Anterior cingulate cortex (tissue), 58 donors: ENCODE measurements at regions not wholly inside any gene's neighbourhood (a gene's known extent, or its start where the extent isn't known, plus 50 kb on each side); places are given as distances from the start of the nearest gene placed in this dataset.
A peak's percentile ranks its signal among the peaks of the same experiment; 100 is the strongest.

Experiments
- DNase-seq, 58 donors: peaks; one replicate each; lab custom pipeline; 2025; lab: John Stamatoyannopoulos, UW

- no peak for DNase-seq
Measured at GRCh38 chr2:150872756-150873395, 385.4 kb upstream of the RND3 start.

DNA sequence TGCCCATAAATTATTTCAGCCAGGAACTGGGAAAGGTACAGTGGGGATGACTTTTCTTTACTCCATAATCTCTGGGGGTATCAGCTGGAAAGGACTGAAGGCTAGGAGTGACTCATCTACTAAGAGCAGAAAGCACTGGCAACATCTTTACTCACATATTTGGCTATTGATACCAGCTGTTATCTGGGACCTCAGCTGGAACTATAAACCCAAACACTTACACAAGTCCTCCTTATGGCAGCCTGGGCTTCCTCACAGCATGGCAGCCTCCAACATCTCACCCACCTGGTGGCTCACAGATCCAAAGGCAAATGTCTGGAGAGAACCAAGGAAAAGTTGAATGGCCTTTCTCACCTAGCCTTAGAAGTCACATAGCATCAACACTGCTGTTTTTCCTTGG, 379.0 kb upstream of the RND3 start:
- DNase-seq = no peak

DNA sequence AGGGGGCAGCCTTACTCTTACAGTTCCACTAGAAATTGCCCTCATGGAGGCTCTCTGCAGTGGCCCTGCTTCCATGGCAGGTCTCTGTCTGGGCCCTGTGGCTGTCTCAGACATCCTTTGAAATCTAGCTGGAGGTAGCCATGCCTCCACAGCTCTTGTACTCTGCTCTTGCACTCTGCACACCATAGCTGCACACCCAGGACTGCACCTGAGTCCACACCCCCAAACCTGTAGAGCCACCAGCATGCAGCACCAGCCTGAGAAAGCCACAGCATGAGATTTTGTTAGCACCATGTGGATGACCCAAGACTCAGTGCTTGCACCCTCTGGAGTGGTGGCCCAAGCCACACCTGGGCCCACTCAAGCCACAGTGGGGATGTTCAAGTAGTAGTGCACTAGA, 376.2 kb upstream of the RND3 start:
- DNase-seq = peak in 1 of 58 donors; percentile 1

DNA sequence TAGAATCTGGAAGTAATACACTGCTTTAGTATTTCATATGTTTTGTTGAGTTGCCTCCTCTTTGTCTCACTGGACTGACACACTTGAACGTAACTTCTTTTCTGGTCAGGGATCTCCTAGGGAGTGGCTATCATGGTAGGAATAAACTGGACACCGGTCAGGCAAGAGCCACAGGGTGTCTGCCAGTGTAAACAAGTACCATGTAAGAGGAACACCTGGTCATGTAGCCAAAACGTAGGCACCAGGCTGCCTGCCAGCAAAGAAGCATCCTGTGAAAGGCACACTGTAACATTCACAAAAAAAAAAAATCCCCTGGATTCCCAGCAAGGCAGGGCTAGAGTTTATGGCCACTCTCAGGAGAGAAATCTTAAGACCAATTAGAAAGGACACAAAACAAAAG, 372.8 kb upstream of the RND3 start:
- no peak for DNase-seq

DNA sequence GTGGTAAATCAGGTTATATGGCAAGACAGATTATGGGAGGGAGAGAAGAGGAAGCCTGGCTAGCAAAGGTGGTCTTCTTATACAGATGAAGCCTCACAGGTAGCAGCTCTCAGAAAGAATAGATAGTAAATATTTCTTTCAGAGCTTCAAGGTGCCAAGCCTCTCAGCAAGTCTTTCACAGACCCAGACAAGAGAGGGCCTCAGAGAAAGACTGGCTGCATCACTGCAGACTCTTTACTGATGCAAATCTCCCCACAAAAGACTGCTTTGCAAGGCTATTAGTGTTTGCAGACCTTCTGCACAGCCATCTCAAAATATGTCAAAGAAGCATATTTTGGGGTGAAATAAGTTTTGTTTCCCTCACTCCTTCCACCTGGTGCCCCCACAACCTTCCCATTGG, 372.4 kb upstream of the RND3 start:
- no peak for DNase-seq

DNA sequence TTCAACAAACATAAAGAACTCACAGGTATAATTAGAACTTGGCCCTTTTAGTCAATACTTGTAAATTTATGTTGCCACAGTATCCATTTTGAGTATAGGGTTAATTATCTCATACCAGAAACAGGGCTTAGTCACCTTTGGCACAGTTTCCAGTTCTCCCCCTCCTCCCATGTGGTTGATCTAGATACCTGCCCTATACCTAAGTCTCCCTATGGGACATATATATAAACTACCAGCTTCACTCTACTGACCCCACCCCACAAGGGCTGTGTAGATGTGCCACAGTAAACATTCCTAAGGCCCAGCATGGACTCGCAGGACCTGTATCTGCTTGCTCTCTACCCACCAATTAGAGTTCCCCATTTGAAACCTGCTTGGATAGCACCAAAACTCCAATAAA, 371.7 kb upstream of the RND3 start:
- no peak for DNase-seq

- DNase-seq = no peak
Measured at GRCh38 chr2:150858382-150858781, 370.9 kb upstream of the RND3 start.

GRCh38 chr2:150856596-150857281, 369.3 kb upstream of the RND3 start:
- DNase-seq = no peak

DNA sequence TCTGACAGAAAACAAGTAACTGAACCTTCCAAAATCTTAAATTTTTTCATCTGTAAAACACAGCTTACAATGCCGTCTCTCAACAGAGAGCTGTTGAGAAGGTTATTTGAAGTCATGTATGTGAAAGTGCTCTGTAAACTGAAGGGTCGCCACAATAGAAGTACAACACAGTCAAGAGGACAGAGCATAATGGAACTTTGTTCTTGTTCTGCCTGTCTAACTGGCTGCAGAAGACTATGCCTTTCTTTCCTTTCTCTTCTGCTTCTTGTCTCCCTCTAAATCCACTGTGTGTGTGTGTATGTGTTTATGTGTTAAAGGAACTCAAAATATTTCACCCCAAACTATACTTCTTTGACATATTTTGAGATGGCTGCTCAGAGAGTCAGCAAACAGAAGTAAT, 365.8 kb upstream of the RND3 start:
- DNase-seq = no peak

DNA sequence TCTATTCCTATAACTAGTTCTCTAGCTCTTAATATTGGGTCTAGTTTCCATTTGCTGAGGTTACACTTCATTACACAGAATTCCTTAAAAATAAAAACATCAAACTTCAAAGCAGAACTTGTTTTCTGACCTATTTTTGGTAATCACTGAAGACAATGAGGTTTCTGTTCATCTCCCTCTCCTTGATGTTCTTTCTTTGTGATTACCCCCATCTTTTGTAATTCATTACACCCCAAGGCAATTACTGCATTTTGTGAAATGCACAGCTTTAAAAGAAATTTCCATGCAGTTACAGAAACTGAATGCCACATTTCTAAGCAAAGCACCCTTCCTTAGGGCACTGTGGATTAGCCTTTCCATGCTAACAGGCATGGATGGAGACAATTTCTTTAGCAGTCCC, 363.2 kb upstream of the RND3 start:
- DNase-seq = no peak

GRCh38 chr2:150847578-150847977, 360.1 kb upstream of the RND3 start:
- DNase-seq = no peak

DNA sequence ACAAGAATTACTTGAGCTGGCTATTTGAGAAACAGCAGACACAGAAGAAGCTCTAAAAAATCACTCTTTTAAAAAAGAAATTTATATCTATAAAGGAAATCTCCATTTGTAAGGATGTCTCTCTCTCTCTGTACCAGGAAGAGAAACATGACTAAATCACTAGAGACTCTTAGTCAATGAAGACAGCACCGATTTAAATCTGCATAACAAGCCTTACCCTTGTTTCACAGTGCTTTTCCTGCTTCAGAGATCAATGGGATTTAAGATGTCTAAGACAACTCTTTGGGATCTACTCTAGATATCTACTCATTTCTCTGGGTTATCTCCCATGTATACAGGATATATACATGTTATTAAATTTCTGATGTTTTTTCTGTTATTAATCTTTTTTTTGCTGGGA, 359.2 kb upstream of the RND3 start:
- no peak for DNase-seq

DNA sequence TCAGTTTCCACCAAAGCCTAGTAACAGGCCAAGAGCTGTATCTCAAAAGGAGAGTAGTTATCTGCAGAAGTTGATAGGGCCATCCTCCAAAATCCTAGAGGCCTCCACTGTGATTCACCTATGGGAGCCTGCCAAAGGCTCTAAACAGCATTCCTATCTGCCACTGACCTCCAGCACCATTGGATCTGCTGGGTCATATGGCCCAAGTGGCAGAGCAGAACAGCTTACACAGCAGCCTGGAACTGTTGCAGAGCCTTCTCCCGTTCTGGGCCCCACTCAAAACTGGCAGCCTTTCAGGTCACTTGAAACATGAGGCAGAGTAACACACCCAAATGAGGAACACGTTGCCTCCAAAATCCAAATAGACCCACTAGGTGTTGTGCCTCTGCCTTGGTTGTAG, 345.2 kb upstream of the RND3 start:
- no peak for DNase-seq

GRCh38 chr2:150824118-150824517, 336.7 kb upstream of the RND3 start:
- no peak for DNase-seq

GRCh38 chr2:150817422-150817821, 330.0 kb upstream of the RND3 start:
- DNase-seq = no peak

- DNase-seq = no peak
Measured at GRCh38 chr2:150812664-150813367, 325.3 kb upstream of the RND3 start.

DNA sequence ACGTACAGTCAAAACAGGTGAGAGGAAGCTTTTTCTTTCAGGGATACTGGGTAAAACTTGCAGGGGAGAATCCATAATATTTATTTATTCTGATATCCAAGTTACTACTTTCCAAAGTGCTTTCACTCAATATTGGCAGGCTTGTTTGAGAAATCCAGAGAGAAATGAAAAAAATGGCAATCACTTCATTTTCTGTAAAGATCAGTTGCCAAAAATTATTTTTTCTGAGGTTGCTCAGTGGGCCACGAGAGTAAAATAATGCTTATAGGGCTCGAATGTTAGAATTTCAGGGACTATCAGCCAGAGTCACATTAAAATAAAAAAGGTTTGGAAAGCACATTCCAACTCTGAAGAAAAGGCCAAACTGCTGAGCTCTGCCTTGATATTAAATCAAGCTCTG, 324.6 kb upstream of the RND3 start:
- DNase-seq = no peak

DNA sequence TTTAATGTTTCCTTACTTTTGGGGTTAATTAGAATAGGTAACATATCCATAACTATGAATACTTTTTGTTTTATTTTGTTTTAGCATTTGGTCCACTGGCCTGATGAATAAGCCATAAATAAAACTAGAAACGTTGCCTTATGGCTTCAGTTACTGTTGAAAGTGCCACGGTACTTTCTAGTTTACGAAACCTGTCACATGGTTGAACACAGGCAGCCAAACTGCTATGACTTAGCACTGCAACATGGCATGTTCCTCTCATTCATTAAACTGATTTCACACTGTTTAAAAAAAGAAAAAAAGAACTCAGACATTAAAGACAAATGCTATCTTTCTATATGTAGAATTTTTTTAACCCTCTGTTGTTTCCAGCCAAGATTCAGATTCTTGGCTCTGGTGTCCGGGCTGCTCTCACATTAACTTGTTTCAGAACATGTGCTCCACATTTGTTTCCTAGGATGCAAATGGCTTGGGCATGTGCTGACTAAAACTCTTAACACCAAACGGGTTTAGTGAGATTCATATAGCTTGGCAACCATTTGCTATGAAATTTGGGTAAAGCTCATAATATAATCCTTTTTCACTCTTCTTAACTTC, 323.9 kb upstream of the RND3 start:
- DNase-seq = peak in 2 of 58 donors; percentile 10 to 23

GRCh38 chr2:150809103-150809502, 321.6 kb upstream of the RND3 start:
- DNase-seq = no peak

- DNase-seq = no peak
Measured at GRCh38 chr2:150806336-150806735, 318.9 kb upstream of the RND3 start.

DNA sequence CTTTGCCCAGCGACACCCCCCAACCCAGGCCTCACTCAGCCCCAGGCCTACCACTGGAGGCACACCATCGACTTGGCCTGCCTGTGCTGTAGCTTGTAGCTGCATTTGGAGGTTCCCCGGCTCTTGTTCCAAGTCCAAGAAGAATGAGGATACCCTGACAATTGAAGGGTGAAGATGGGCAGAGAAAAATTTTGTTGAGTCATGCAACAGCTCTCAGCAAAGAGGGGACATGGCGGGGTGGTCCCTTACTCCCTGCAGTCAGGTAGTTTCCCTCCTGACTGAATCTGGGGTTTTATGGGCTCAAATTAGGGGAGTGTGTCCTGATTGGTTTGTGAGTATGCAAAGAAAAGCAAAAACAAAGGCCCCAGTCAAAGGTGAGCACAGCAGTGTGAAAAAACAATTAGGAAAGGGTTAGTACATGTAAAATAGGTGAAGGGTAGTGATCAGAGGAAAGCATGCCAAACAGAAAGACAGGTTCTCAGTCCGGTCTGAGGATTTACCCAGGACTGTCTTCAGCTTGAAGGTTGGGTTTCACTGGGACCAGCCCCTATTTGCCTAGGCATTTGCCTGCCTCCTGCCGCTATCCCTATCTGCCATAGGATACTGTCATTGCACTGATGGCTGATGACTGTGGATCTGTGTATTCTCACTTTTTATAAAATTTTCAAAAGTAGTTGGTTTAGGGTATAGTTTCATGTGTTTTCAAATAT, 316.4 kb upstream of the RND3 start:
- DNase-seq = no peak
